Loucy (cell line): ENCODE measurements at regions not wholly inside any gene's neighbourhood (a gene's known extent, or its start where the extent isn't known, plus 50 kb on each side); places are given as distances from the start of the nearest gene placed in this dataset.

Experiments used
- H2AFZ ChIP-seq: fragments of 200-600 bp; sonication (generic); 2 replicates; pipeline ENCODE4 v1.6.0; 2016; ENCODE audit warnings: antibody characterized with exemption, mild to moderate bottlenecking, low read length, moderate library complexity
- H3F3A ChIP-seq: fragments of 200-600 bp; 2 replicates; pipeline ENCODE4 v1.6.0; 2016; ENCODE audit warnings: antibody characterized with exemption, low read depth, mild to moderate bottlenecking
- H3K27me3 ChIP-seq: fragments of 200-600 bp; sonication (generic); 2 replicates; pipeline ENCODE4 v1.6.1; 2014; ENCODE audit warnings: low read length, mild to moderate bottlenecking; ENCODE audit not compliant: insufficient read depth, poor library complexity, severe bottlenecking
- H3K36me3 ChIP-seq: fragments of 200-600 bp; sonication (generic); 2 replicates; pipeline ENCODE4 v1.6.1; 2016; ENCODE audit warnings: low read length; ENCODE audit not compliant: insufficient read depth
- H3K4me1 ChIP-seq: fragments of 200-600 bp; sonication (generic); 2 replicates; pipeline ENCODE4 v1.5.1; 2014; ENCODE audit warnings: low read length, mild to moderate bottlenecking; ENCODE audit not compliant: insufficient read depth, poor library complexity, severe bottlenecking
- H3K4me2 ChIP-seq: fragments of 200-600 bp; sonication (generic); 2 replicates; pipeline ENCODE4 v1.6.0; 2014; ENCODE audit warnings: antibody characterized with exemption, low read length, low read depth, mild to moderate bottlenecking; ENCODE audit not compliant: poor library complexity, severe bottlenecking
- H3K4me3 ChIP-seq: fragments of 200-600 bp; sonication (generic); 2 replicates; pipeline ENCODE4 v1.5.1; 2014; ENCODE audit warnings: low read length, mild to moderate bottlenecking, mixed read lengths; ENCODE audit not compliant: poor library complexity, severe bottlenecking
- H3K79me2 ChIP-seq: fragments of 200-600 bp; sonication (generic); 2 replicates; pipeline ENCODE4 v1.6.1; 2014; ENCODE audit warnings: low read length; ENCODE audit not compliant: insufficient read depth
- H3K9ac ChIP-seq: fragments of 200-600 bp; sonication (generic); 2 replicates; pipeline ENCODE4 v1.6.0; 2014; ENCODE audit warnings: mild to moderate bottlenecking, low read depth, low read length, moderate library complexity; ENCODE audit not compliant: poor library complexity, severe bottlenecking
- H3K9me2 ChIP-seq: fragments of 200-600 bp; sonication (generic); replicated peaks from 2 replicates; pipeline ENCODE4 v1.6.1; 2016; ENCODE audit warnings: low read depth, low read length, mixed read lengths
- H3K9me3 ChIP-seq: fragments of 200-600 bp; sonication (generic); 2 replicates; pipeline ENCODE4 v1.6.1; 2014; ENCODE audit warnings: mild to moderate bottlenecking, antibody characterized with exemption, low read length, low read depth; ENCODE audit not compliant: insufficient read depth
- H4K20me1 ChIP-seq: fragments of 200-600 bp; sonication (generic); 2 replicates; pipeline ENCODE4 v1.6.0; 2014; ENCODE audit warnings: antibody characterized with exemption, low read length, mild to moderate bottlenecking; ENCODE audit not compliant: insufficient read depth, poor library complexity, severe bottlenecking
- EZH2phosphoT487 ChIP-seq: fragments of 200-600 bp; IDR thresholded peaks from 2 replicates; pipeline ENCODE4 v1.6.1; 2018; ENCODE audit warnings: antibody characterized with exemption, mild to moderate bottlenecking, moderate library complexity, borderline replicate concordance
- TF ChIP-seq, protein P1 (sequence below): fragments of 200-600 bp; sonication (generic); conservative IDR thresholded peaks from 2 replicates; pipeline ENCODE4 v1.5.1; 2014; ENCODE audit warnings: mild to moderate bottlenecking, antibody characterized with exemption, low read length

DNA sequence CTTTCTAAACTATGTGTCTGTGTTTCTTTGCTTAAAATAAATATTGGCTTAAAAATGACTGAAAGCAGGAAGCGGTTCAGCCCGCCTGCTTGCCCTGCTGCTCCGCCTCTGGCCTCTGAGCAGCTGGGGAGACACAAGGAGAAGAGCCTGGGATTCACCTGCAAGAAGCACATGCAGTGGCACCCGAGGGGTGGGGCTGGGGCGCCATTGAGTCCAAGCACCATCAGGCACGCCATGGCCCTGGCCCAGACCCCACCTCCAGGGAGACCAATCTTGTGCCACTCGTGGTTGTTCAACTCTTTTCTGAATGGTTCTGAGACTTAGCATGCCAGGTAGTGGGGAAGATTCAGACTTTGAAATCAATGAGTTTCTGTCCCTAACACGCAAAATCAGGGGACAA lies 495.5 kb upstream of the MYT1L start:
- Histone ChIP-seq H3K9ac (no peak overlapping the region), H3K27me3 (no peaks in the 10 kb centered on the region), H3K9me2 (no peaks in the 10 kb centered on the region), H4K20me1 (no peaks in the 10 kb centered on the region), H3K4me2 (no peak overlapping the region), H3K36me3 (no peaks in the 10 kb centered on the region), H3K4me1 (no peaks in the 10 kb centered on the region), H3K4me3 (no peak overlapping the region), H3K9me3 (peaks cover 4% of the 10 kb centered on the region; the same call in 1 of the 2 replicates), H3K79me2 (no peaks in the 10 kb centered on the region), H2AFZ (no peak overlapping the region), H3F3A (no peaks in the 10 kb centered on the region)
- no peak for TF ChIP-seq EZH2phosphoT487
- TF ChIP-seq, protein P1, sequence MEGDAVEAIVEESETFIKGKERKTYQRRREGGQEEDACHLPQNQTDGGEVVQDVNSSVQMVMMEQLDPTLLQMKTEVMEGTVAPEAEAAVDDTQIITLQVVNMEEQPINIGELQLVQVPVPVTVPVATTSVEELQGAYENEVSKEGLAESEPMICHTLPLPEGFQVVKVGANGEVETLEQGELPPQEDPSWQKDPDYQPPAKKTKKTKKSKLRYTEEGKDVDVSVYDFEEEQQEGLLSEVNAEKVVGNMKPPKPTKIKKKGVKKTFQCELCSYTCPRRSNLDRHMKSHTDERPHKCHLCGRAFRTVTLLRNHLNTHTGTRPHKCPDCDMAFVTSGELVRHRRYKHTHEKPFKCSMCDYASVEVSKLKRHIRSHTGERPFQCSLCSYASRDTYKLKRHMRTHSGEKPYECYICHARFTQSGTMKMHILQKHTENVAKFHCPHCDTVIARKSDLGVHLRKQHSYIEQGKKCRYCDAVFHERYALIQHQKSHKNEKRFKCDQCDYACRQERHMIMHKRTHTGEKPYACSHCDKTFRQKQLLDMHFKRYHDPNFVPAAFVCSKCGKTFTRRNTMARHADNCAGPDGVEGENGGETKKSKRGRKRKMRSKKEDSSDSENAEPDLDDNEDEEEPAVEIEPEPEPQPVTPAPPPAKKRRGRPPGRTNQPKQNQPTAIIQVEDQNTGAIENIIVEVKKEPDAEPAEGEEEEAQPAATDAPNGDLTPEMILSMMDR = no peak

DNA sequence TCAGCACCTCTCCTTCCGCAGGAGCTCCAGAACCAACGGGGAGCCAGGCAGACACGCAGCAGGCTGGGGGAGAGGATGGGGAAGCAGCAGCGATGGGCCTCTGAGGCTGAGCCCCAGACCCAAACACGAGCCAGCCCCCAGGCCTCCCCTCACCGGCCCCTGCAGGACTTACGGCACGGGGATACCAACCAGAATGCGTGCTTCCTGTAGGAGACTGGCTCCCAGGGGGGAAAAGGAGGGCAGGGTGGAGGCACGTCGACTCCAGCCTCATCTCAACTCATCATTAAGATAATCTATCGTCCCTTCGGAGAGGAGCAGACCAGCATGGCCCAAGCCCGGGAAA lies 495.1 kb upstream of the MYT1L start:
- H3F3A ChIP-seq = no peaks in the 10 kb centered on the region
- no peaks in the 10 kb centered on the region for H3K9me2 ChIP-seq
- TF ChIP-seq, protein P1 = no peak
- TF ChIP-seq EZH2phosphoT487 = no peak

GRCh38 chr2:2825516-2826208 lies 494.6 kb upstream of the MYT1L start:
- no peak for TF ChIP-seq EZH2phosphoT487
- TF ChIP-seq, protein P1 = no peak
- H3K36me3 ChIP-seq = no peaks in the 10 kb centered on the region
- no peak overlapping the region for H3K4me3 ChIP-seq
- H3K27me3 ChIP-seq = no peaks in the 10 kb centered on the region
- peaks cover 4% of the 10 kb centered on the region; the same call in 1 of the 2 replicates for H3K9me3 ChIP-seq
- H3K4me1 ChIP-seq = no peaks in the 10 kb centered on the region
- no peaks in the 10 kb centered on the region for H3K9me2 ChIP-seq
- no peaks in the 10 kb centered on the region for H4K20me1 ChIP-seq
- no peaks in the 10 kb centered on the region for H3K79me2 ChIP-seq
- H3K9ac ChIP-seq = no peak overlapping the region
- no peak overlapping the region for H3K4me2 ChIP-seq
- H3F3A ChIP-seq = no peaks in the 10 kb centered on the region
- no peak overlapping the region for H2AFZ ChIP-seq

More for the DNA sequence above, 495.1 kb upstream of the MYT1L start:
- Histone ChIP-seq H3K36me3 (no peaks in the 10 kb centered on the region), H3K27me3 (no peaks in the 10 kb centered on the region), H4K20me1 (no peaks in the 10 kb centered on the region), H3K4me1 (no peaks in the 10 kb centered on the region), H3K9ac (no peak overlapping the region), H3K4me2 (no peak overlapping the region), H3K4me3 (no peak overlapping the region), H2AFZ (no peak overlapping the region), H3K79me2 (no peaks in the 10 kb centered on the region), H3K9me3 (peaks cover 4% of the 10 kb centered on the region; the same call in 1 of the 2 replicates)
